MCF 10A (cell line): ENCODE measurements at regions not wholly inside any gene's neighbourhood (a gene's known extent, or its start where the extent isn't known, plus 50 kb on each side); places are given as distances from the start of the nearest gene placed in this dataset.

Experiments used
- BruUV-seq: library from RNA; stranded (reverse); fragments of 400-500 nt; replicated peaks from 2 replicates; lab custom pipeline; 2021; lab: Mats Ljungman, UMichigan
- CTCF ChIA-PET: fragments of 300-600 bp; sonication (Branson Sonifier 250); formaldehyde crosslinking; extraction: SDS; loops from one replicate; lab custom pipeline; 2021; ENCODE audit warnings: antibody characterized with exemption, inconsistent platforms; lab: Yijun Ruan, JAX
- POLR2A ChIA-PET: fragments of 300-600, 350-650 bp; sonication (Branson Sonifier 250); formaldehyde crosslinking; extraction: SDS; loops from one replicate; lab custom pipeline; 2020; ENCODE audit warnings: antibody characterized with exemption, inconsistent platforms; lab: Yijun Ruan, JAX
- DNase-seq: peaks from one replicate; pipeline ENCODE4 v3.0.0-alpha.2; 2018; ENCODE audit not compliant: unreplicated experiment
- H3K27ac Mint-ChIP-seq: one replicate; pipeline ENCODE4 v1.8.0; 2022; ENCODE audit warnings: mild to moderate bottlenecking, low read depth, mixed read lengths; ENCODE audit not compliant: unreplicated experiment
- H3K27me3 Mint-ChIP-seq: one replicate; pipeline ENCODE4 v1.8.0; 2022; ENCODE audit warnings: mixed read lengths; ENCODE audit not compliant: insufficient read depth, unreplicated experiment
- H3K36me3 Mint-ChIP-seq: one replicate; pipeline ENCODE4 v1.8.0; 2022; ENCODE audit warnings: mild to moderate bottlenecking, moderate library complexity, mixed read lengths; ENCODE audit not compliant: insufficient read depth, unreplicated experiment
- H3K4me1 Mint-ChIP-seq: one replicate; pipeline ENCODE4 v1.8.0; 2022; ENCODE audit warnings: mixed read lengths; ENCODE audit not compliant: insufficient read depth, unreplicated experiment
- H3K4me3 Mint-ChIP-seq: one replicate; pipeline ENCODE4 v1.8.0; 2022; ENCODE audit warnings: mild to moderate bottlenecking, moderate library complexity, mixed read lengths; ENCODE audit not compliant: unreplicated experiment
- H3K9me3 Mint-ChIP-seq: one replicate; pipeline ENCODE4 v1.8.0; 2022; ENCODE audit warnings: mixed read lengths; ENCODE audit not compliant: unreplicated experiment
- CTCF ChIP-seq: fragments of 200-600 bp; IDR thresholded peaks from one replicate; pipeline ENCODE4 v1.8.0; 2022; ENCODE audit warnings: antibody characterized with exemption, mild to moderate bottlenecking; ENCODE audit not compliant: unreplicated experiment
- intact Hi-C: fragments of 100-400 bp; cut with micrococcal nuclease; formaldehyde crosslinking; loops from 2 replicates; pipeline ENCODE4 v1.14.1; 2022

DNA sequence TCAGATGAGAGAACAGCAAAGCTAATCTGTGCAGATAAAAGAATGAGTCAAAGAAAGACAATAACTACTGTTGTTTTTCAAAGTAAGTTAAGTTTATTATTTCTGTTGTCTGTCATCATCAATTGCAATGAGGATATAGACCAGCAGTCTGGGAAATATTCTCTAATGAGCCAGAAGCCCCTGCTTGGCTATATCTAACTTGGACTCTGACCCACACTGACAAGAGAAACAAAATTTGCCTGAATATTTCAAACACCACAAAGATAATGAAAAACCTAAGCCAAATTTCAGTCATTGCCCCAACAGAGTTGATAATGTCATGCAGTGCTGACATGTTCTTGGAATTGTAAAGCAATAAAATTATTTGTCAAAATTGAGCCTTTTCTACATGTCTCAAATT, 115.0 kb upstream of the PRDX4 start:
- H3K36me3 Mint-ChIP-seq: no peaks in the 10 kb centered on the region
- no peak overlapping the region for H3K4me3 Mint-ChIP-seq
- ChIA-PET CTCF (interaction anchor here (0.6 to 1.9 kb wide), 5 partner anchors 18 to 1567 kb away, joined by 3 to 6 read pairs (median 3); no protein-coding TSS in a partner anchor), POLR2A (no interaction called here)
- peaks cover 79% of the 10 kb centered on the region for H3K27me3 Mint-ChIP-seq
- no peak for TF ChIP-seq CTCF
- BruUV-seq: no TSS peak
- H3K9me3 Mint-ChIP-seq: peaks cover 10% of the 10 kb centered on the region
- no peaks in the 10 kb centered on the region for H3K4me1 Mint-ChIP-seq
- DNase-seq: no peak
- intact Hi-C loops: loop anchor here (5.0 kb wide), 2 partner anchors 150 to 1470 kb away; no protein-coding TSS in a partner anchor
- H3K27ac Mint-ChIP-seq: no peak overlapping the region

DNA sequence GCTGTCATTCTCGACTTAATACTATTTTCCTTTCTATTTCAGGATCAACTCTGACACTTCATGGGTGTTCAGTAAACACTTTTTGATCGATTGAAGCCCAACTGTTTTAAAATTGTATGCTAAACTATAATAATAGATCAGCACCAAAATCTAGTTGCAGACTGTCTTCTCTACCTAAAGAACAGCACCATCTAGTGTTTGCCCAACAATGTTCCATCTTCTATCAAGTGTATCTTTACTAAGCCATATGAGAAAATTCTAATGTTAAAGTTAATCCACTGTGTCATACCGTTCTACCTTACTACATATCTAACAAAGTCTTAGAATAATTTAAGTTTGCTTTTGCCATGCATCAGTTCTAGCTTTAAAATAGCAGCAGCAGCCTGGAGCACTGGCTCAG, 113.0 kb upstream of the PRDX4 start:
- POLR2A ChIA-PET: no interaction called here
- CTCF ChIA-PET: interaction anchor here (0.5 to 3.6 kb wide), 12 partner anchors 12 to 1569 kb away, joined by 3 to 20 read pairs (median 3); no protein-coding TSS in a partner anchor
- H3K4me3 Mint-ChIP-seq: no peak overlapping the region
- no TSS peak for BruUV-seq
- peaks cover 61% of the 10 kb centered on the region for H3K27me3 Mint-ChIP-seq
- H3K36me3 Mint-ChIP-seq: no peaks in the 10 kb centered on the region
- no peaks in the 10 kb centered on the region for H3K4me1 Mint-ChIP-seq
- DNase-seq: peak; percentile 52
- peaks cover 16% of the 10 kb centered on the region for H3K9me3 Mint-ChIP-seq
- intact Hi-C loops: loop anchor here (1.0 to 5.0 kb wide), 7 partner anchors 152 to 1716 kb away; partner anchors contain the start of gene MBTPS2
- TF ChIP-seq CTCF: peak; percentile 63
- no peak overlapping the region for H3K27ac Mint-ChIP-seq

DNA sequence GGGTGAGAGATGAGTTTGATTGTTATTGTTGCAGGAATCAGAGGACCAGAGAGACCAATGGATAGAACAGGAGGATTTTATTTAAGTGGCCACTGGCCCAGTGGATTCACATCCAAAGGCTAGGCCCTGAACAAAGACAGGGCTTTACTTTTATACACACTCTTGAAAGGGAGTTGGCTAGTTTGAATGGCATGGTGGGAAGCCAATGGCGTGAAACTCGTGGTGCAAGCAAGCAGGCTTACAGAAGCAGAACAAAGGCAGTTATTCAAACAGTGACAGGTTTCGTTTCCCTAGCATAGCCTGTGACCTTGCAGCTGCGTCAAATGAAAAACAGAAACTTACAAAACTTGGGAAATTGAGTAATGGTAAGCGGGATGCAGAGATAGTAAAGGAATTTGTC, 110.2 kb upstream of the PRDX4 start:
- intact Hi-C loops: no loop called here
- peaks cover 34% of the 10 kb centered on the region for H3K27me3 Mint-ChIP-seq
- H3K4me1 Mint-ChIP-seq: no peaks in the 10 kb centered on the region
- no peak for TF ChIP-seq CTCF
- ChIA-PET CTCF (interaction anchor here (0.7 kb wide), 2 partner anchors 439 to 546 kb away, joined by 3 read pairs; no protein-coding TSS in a partner anchor), POLR2A (no interaction called here)
- peaks cover 4% of the 10 kb centered on the region for H3K36me3 Mint-ChIP-seq
- no peak overlapping the region for H3K27ac Mint-ChIP-seq
- peaks cover 20% of the 10 kb centered on the region for H3K9me3 Mint-ChIP-seq
- no peak overlapping the region for H3K4me3 Mint-ChIP-seq
- DNase-seq: no peak
- BruUV-seq: no TSS peak

DNA sequence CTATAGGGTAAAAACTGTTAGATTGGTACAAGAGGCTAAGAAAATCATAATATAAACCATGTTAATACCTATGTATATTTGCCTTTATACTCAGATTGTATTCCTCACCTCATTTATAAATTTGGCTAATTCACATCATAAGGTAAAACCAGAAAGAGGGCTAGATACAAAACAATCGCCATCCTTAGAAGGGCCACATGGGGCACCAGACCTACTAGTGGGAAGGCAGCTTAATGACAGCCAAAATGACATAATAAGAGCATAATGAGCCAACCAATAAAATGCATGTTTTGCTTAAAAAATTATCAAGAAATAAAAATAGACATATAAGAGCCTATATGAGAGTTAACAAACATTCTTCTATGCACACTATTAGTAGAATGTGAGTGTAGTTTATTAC, 107.3 kb upstream of the PRDX4 start:
- DNase-seq: no peak

More for the DNA sequence above, 107.3 kb upstream of the PRDX4 start:
- Mint-ChIP-seq H3K9me3 (peaks cover 20% of the 10 kb centered on the region), H3K27ac (no peak overlapping the region), H3K4me3 (no peak overlapping the region), H3K36me3 (peaks cover 4% of the 10 kb centered on the region), H3K27me3 (peaks cover 43% of the 10 kb centered on the region), H3K4me1 (no peaks in the 10 kb centered on the region)
- CTCF ChIA-PET: interaction anchor here (0.6 kb wide), 1 partner anchor 11 kb away, joined by 5 read pairs; no protein-coding TSS in a partner anchor
- TF ChIP-seq CTCF: no peak
- POLR2A ChIA-PET: no interaction called here
- BruUV-seq: no TSS peak
- intact Hi-C loops: no loop called here
